ENCODE measurements at regions not wholly inside any gene's neighbourhood (a gene's known extent, or its start where the extent isn't known, plus 50 kb on each side); places are given as distances from the start of the nearest gene placed in this dataset.

DNA sequence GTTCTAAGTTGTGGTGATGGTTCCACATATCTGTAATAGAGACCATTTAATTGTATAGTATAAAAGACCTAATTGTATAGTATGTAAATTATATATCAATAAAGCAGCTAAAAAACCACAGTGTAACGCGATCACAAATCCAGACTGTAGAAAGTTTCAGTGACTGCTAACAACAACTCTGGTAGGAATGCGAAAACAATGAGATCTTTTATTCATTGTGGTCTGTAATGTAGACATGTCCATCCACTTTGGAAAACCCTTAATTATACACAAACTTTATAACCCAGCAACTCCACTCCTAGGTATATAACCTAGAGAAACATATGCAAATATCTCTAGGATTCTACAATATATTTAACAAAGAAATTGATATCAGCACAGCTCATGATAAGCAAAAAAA lies 549.5 kb downstream of the SLITRK1 start:
- no peak for DNase-seq (ENCODE audit: low spot score)

GRCh38 chr13:83327091-83327490 lies 555.2 kb downstream of the SLITRK1 start:
- no peak for DNase-seq (ENCODE audit: low spot score)

GRCh38 chr13:83325125-83325853 lies 557.0 kb downstream of the SLITRK1 start:
- no peak for DNase-seq (ENCODE audit: low spot score)

DNA sequence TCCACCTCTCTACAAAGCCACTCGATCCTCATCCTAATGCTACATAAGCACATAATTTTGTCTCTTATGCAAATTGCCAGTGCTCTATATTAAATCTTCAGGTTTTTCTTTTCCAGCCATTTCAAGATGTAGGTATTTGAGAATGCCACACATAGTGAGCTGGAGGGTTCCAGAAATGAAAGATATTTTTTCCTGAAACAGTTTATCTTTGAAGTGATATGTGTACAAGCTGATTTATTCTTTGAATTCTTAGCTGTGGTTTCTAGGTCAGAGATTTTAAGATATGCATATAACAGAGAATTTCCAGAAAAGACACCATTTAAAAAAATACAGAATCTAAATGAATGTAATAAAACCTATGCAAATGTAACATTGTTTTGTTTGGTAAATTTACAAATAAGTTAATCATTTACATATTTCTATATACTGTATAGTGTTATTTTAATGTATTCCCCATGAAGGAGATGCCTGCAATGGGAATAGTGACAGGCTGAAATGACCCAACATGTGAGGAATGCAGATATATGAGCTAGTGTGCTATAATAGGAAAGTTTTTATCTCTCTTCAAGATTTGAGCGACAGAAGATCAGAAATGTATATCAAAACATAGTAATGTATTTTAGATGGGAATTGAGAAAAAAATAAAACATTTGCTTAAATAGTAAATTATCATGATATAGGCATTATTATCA lies 570.2 kb downstream of the SLITRK1 start:
- no peak for DNase-seq (ENCODE audit: low spot score)

DNA sequence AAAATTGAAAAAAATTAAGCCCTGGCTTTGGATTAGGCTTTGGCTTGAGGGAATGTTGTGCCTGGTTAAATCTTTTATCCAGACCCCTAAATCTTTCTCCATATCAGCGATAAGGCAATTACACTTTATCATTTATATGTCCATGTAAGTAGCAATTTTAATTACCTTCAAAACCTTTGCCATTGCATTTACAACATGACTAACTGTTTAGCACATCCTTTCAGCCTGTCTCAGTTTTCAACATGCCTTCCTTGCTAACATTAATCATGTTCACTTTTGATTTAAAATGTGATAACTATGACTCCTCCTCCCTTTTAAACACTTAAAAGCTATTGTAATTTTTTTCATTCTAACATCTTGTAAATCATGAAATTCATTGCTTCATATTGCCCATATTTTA lies 583.7 kb downstream of the SLITRK1 start:
- no peak for DNase-seq (ENCODE audit: low spot score)

GRCh38 chr13:83297586-83298290 lies 584.5 kb downstream of the SLITRK1 start:
- DNase-seq (ENCODE audit: low spot score) = no peak

DNA sequence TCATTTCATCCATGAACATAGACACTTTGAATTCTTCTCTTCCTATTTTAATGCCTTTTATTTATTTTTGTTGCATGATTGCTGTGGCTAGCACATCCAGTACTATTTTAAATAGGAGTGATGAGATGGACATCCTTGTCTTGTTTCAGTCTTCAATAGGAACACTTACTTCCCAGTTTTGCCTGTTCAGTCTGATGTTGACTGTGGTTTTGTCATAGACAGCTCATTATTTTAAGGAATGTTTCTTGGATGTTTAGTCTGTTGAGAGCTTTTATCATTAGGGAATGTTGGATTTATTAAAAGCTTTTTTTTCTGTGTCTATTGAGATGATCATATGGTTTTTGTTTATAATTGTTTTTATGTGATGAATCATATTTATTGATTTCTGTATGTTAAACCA lies 586.6 kb downstream of the SLITRK1 start:
- DNase-seq (ENCODE audit: low spot score) = no peak

GRCh38 chr13:83286737-83287136 lies 595.5 kb downstream of the SLITRK1 start:
- DNase-seq (ENCODE audit: low spot score) = no peak

- DNase-seq (ENCODE audit: low spot score) = no peak
These were observed 600.6 kb downstream of the SLITRK1 start for GRCh38 chr13:83281654-83282053.

GRCh38 chr13:83274679-83275078 lies 607.6 kb downstream of the SLITRK1 start:
- no peak for DNase-seq (ENCODE audit: low spot score)

- no peak for DNase-seq (ENCODE audit: low spot score)
These were observed 609.5 kb downstream of the SLITRK1 start for GRCh38 chr13:83272652-83273240.

DNA sequence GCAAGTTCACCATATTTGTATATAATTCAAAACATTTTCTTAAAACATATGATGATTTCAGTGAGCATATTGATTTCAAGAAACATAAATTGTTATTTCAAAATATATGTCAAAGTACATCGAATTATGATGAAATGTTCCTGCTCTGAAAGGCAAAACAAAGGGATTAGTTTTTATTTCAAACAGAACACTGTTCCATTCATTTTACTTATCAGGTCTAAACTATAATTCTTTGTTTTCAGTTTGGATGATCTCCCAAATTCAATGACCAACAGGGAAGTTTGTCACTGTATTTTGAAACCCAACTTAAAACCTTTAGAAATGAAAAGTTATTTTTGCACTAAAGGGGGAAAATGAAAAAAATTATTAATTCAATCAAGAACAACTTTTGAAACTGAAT lies 610.2 kb downstream of the SLITRK1 start:
- DNase-seq (ENCODE audit: low spot score) = no peak

DNA sequence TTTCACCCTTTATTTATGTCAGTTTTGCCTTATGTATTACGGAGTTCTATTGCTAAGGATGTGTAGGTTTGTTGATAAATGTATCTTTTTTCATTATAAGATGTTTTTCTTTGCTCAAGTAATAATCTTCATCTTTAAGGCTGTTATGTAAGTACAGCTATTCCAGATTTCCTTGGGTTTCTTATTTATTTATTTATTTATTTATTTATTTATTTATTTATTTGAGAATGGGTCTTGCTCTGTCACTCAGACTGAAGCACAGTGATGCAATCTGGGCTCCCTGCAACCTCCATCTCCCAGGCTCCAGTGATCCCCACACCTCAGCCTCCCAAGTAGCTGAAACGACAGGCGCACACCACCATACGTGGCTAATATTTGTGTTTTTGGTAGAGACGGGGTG lies 617.0 kb downstream of the SLITRK1 start:
- no peak for DNase-seq (ENCODE audit: low spot score)

GRCh38 chr13:83248751-83249150 lies 633.5 kb downstream of the SLITRK1 start:
- DNase-seq (ENCODE audit: low spot score) = no peak

DNA sequence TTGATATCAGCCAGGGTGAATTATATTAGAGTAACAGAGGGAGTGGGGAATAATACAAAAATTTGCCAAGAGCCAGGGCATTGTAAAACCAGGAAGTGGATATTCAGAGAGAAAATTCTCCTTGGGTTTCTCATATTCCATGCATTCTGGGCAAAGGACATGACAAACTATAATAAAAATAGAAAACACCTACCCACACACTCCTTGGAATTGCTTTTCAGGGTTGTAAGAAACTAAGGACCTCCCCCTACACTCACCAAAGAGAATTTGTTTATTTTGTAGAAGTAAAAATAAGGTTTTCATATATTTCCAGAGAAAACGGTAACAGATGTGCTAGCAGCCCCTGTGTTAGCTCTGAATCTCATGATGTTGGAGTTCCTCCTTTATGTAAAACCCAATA lies 649.6 kb downstream of the SLITRK1 start:
- no peak for DNase-seq (ENCODE audit: low spot score)

DNA sequence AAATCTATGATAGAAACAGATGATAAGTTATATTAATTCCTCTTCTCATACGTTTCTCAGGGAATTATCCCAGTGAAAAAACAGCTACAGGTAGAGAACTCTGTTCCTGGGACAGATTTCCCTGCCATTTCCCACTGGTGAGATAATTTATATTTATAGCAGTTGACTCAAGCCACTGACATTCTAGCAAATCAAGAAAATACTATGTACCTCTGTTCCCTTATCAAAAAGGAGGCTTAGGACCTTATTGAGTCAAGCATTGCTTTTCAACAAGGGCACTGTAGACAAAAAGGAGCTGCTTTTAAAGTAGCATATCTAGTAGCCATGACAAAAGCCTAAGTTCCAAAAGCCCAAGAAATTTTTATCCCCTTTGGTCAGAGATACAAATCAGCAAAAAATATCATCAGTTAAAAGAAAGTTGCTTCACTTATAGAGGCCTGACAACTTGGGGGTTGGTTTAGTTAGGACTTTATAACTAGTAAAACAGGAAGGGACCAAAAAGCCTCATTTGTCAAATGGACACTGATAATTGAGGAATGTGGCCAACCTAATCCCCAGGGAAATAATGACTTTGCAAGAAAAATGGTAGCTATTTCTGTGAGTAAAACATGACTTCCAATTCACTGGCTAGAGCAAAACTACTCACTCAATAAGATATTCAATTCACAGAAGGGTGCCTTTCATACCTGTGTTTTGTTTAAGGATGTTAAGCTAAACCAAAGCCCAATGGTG lies 652.5 kb downstream of the SLITRK1 start:
- DNase-seq (ENCODE audit: low spot score) = no peak

GRCh38 chr13:83223546-83223945 lies 658.7 kb downstream of the SLITRK1 start:
- DNase-seq (ENCODE audit: low spot score) = no peak

GRCh38 chr13:83221813-83222241 lies 660.4 kb downstream of the SLITRK1 start:
- no peak for DNase-seq (ENCODE audit: low spot score)

GRCh38 chr13:83221256-83221655 lies 661.0 kb downstream of the SLITRK1 start:
- no peak for DNase-seq (ENCODE audit: low spot score)

- no peak for DNase-seq (ENCODE audit: low spot score)
These were observed 662.0 kb downstream of the SLITRK1 start for GRCh38 chr13:83220241-83220640.

DNA sequence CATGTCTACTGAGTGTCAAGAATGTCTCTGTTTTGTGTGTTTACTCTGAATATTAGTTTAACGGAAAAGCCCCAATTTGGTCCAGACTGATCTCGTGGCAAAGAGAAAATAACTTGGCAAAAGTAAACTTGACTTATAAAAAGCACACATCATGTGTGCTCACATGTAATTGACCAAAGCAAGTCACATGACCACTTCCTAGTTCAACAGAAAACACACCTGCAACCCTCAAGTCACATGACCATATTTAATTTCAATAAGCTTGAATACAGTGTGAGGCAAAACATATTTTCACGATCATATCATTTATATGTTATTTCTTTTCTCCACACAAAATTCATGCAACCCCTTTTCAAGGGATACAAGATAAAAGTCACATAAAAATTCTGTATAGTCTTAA lies 662.4 kb downstream of the SLITRK1 start:
- no peak for DNase-seq (ENCODE audit: low spot score)

Measured in HuH-7 (cell line).